ENCODE measurements at regions not wholly inside any gene's neighbourhood (a gene's known extent, or its start where the extent isn't known, plus 50 kb on each side); places are given as distances from the start of the nearest gene placed in this dataset.
"Not testable (repeated sequence)": the region's sequence is repeated elsewhere in the genome, so short reads cannot be mapped to it uniquely, and the experiment has no call there.

GRCh38 chr1:224061436-224061835 is 52.5 kb upstream of the FBXO28 start:
- DNase-seq, result no peak

- no peak for DNase-seq
These were observed 53.9 kb upstream of the FBXO28 start for GRCh38 chr1:224059897-224060427.

- DNase-seq, result no peak
These were observed 55.6 kb upstream of the FBXO28 start for GRCh38 chr1:224058303-224058702.

DNA sequence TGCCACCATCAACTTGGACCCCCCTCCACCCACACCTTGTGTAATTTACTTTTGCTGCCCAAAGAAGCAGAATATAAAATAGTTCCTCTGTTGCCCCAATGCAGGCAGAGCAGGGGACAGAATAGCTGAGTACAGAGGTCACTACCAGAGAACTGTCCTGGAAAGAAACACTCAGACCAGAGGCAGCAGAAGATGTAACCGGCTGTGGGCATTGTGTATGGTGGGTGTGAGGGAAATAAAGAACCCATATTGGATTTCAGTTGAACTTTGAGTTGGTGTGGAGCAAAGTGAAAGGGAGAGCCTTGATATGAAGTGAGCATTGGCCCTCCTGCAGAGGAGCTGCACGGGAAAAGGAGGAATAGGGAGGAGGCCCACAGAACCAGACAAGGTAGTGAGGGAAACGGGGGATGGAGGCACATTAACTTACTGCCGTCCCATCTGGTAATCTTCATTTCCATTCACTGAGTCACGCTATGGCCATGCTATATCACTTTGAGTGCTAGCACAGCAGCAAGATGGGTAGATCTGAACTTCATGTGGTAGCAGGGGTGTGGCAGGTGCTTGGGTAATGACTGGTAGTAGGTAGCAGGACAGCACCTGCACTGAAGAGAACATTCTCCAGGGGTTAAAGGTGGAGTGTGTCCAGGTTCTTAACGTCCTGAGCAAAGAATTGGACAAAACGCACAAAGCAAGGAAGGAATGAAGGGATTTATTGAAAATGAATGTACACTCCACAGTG is 56.3 kb upstream of the FBXO28 start:
- DNase-seq, result no peak

- no peak for DNase-seq
These were observed 59.3 kb upstream of the FBXO28 start for GRCh38 chr1:224054611-224055010.

DNA sequence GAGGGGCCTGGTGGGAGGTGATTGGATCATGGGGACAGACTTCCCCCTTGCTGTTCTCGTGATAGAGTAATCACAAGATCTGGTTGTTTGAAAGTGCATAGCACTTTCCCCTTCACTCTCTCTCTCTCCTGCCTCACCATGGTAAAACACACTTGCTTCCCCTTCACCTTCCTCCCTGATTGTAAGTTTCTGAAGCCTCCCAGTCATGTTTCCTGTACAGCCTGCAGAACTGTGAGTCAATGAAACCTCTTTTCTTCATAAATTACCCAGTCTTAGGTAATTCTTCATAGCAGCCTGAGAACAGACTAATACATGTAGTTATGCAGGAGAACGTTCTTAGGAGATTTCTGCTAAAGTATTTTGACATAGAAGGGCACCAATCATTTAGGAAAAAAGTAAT is 59.9 kb upstream of the FBXO28 start:
- no peak for DNase-seq

GRCh38 chr1:224053456-224053855 is 60.5 kb upstream of the FBXO28 start:
- DNase-seq, result no peak

GRCh38 chr1:224052772-224053171 is 61.1 kb upstream of the FBXO28 start:
- no peak for DNase-seq

GRCh38 chr1:224051782-224052181 is 62.1 kb upstream of the FBXO28 start:
- DNase-seq, result not testable (repeated sequence)

GRCh38 chr1:224051086-224051406 is 62.9 kb upstream of the FBXO28 start:
- DNase-seq, result no peak

- DNase-seq, result no peak
These were observed 66.4 kb upstream of the FBXO28 start for GRCh38 chr1:224047538-224047937.

- DNase-seq, result no peak
These were observed 68.4 kb upstream of the FBXO28 start for GRCh38 chr1:224045556-224045955.

DNA sequence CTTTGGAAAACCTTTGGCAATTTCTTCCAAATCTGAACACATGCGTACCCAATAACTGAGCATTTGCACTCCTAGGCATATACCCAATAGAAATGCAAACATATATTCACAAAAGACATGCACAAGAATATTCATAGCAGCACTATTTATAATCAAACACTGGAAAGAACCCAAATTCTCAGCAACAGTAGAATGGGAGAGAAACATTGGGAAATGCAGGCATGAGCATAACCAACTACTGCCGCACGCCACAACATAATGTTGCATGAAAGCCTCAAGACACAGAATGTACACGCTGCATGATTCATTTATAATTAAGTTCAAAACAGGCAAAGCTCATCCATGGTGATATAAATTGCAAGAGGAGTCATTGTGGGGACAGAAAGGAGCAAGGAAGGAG is 69.5 kb upstream of the FBXO28 start:
- no peak for DNase-seq

- no peak for DNase-seq
These were observed 71.3 kb upstream of the FBXO28 start for GRCh38 chr1:224042557-224043118.

GRCh38 chr1:224041032-224041431 is 72.9 kb upstream of the FBXO28 start:
- DNase-seq, result no peak

- not testable (repeated sequence) for DNase-seq
These were observed 73.5 kb upstream of the FBXO28 start for GRCh38 chr1:224040423-224040822.

- DNase-seq, result not testable (repeated sequence)
These were observed 73.9 kb upstream of the FBXO28 start for GRCh38 chr1:224040006-224040405.

DNA sequence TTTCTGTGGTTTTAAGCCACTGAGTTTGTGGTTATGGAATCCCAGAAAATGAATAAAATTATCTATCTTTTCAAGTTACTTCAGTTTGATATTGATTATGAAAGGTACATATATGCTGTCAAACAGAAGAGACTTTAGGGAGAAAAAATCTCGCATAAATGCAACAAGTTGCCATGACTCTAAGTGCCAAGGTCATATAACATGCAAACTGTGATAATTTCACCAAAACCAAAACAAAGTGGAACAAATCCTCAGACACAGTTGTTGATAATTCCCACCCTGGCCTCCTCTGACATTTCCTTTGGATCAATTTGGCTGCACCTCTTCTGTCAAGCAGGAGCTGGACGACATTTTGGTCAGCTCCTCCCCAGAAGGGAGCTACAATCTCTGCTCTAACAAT is 75.1 kb upstream of the FBXO28 start:
- DNase-seq, result not testable (repeated sequence)

GRCh38 chr1:224037362-224037761 is 76.5 kb upstream of the FBXO28 start:
- not testable (repeated sequence) for DNase-seq

GRCh38 chr1:224032608-224033276 is 81.2 kb upstream of the FBXO28 start:
- not testable (repeated sequence) for DNase-seq

DNA sequence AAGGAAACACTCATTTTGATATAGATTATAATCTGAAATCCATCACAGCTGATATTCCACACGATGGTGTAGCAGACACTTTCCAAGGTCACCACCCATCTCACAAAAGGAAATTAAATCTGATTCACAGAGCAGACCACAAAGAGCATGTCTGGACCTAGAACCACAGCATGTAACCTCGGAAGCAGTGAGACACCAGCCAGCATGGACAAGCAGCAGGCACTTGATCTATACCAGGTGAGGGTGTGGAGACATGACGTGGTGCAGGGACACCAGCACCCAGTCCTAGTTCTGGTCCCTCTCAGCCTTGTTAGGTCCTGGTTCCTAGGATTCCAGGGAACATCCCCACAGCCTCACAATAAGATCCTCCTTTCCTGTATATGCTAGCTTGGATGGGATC is 81.9 kb upstream of the FBXO28 start:
- not testable (repeated sequence) for DNase-seq

GRCh38 chr1:224030257-224030656 is 83.7 kb upstream of the FBXO28 start:
- not testable (repeated sequence) for DNase-seq

GRCh38 chr1:224029286-224030025 is 84.5 kb upstream of the FBXO28 start:
- DNase-seq, result not testable (repeated sequence)

All from activated effector memory CD4-positive, alpha-beta T cell treated with anti-CD3 and anti-CD28 coated beads, Interleukin-2, amount 50 U/mL, for 16 hours (primary cell).